Transverse colon (tissue), 3 donors: ENCODE measurements at regions not wholly inside any gene's neighbourhood (a gene's known extent, or its start where the extent isn't known, plus 50 kb on each side); places are given as distances from the start of the nearest gene placed in this dataset.

Source experiments
- CTCF ChIP-seq, 5 experiments: fragments of 200-600 bp in 3 of 5; fragments of 450-650 bp in 2 of 5; sonication (generic) in 3 of 5; IDR thresholded peaks; 1 replicate in 2 of 5; 2 replicates in 3 of 5; pipeline ENCODE4 v1.5.1; 2016 to 2017; ENCODE audit warnings: antibody characterized with exemption in 5 of 5, inconsistent platforms in 3 of 5, mild to moderate bottlenecking in 2 of 5, moderate library complexity in 1 of 5
- EP300 ChIP-seq: sonication (generic); formaldehyde crosslinking; IDR thresholded peaks from one replicate; pipeline ENCODE4 v1.6.1; 2017; ENCODE audit warnings: antibody characterized with exemption, low read depth
- POLR2A ChIP-seq: fragments of 450-650 bp; IDR thresholded peaks from one replicate; pipeline ENCODE4 v1.6.1; 2016; ENCODE audit warnings: antibody characterized with exemption, mild to moderate bottlenecking, moderate library complexity

DNA sequence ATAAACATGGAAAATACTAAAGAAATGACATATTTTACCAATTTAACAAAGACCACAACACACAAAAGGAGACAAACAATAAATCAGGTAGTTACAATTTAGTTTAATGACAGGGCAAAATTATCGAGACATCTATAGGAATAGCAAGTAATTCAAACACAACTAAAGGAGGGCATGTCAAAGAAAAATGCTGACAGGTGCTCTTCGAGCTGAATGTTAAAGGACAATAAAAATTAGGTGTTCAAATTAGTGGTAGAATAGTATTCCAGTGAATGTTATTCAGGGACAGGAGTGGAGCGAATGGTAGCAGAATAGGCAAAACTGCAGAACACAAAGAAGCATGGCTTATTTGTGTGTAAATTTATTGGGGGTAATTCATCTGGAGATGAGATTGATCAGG is 1004.3 kb upstream of the FBXO33 start:
- TF ChIP-seq EP300 (no peak), CTCF (IDR thresholded peaks at IDR 0.05) (no peak), POLR2A (no peak)
